Pancreas (tissue), 10 donors: ENCODE measurements at regions not wholly inside any gene's neighbourhood (a gene's known extent, or its start where the extent isn't known, plus 50 kb on each side); places are given as distances from the start of the nearest gene placed in this dataset.

Source experiments
- ATAC-seq, 4 donors: fragments of 200-7000 bp; cut with Tn5 transposase; one replicate each; pipeline versions ENCODE4 v1.8.0 to v1.9.1; 2020; ENCODE audit warnings: mild to moderate bottlenecking in 4 of 4, moderate library complexity in 4 of 4
- DNase-seq, 6 donors: peaks; one replicate each; pipeline ENCODE4 v3.0.0-alpha.2; 2020
- FAIRE-seq: peaks from 2 replicates; lab custom pipeline; 2012; peaks lifted over from hg19 to GRCh38; lab: Jason Lieb, UNC
- H3K27ac ChIP-seq, 4 donors: fragments of 200-600 bp; sonication (generic); 1 replicate in 3 of 4; 2 replicates in 1 of 4; pipeline versions ENCODE4 v1.5.0 to v1.8.0; 2020
- H3K27me3 ChIP-seq, 4 donors: fragments of 200-600 bp; one replicate each; pipeline ENCODE4 v1.8.0; 2021
- H3K36me3 ChIP-seq, 3 donors: fragments of 200-600 bp; sonication (generic) in 1 of 3; one replicate each; pipeline versions ENCODE4 v1.5.0 to v1.8.0; 2020 to 2021
- H3K4me1 ChIP-seq, 3 donors: fragments of 200-600 bp; one replicate each; pipeline ENCODE4 v1.8.0; 2021
- H3K4me3 ChIP-seq, 4 donors: fragments of 200-600 bp; sonication (generic) in 2 of 4; one replicate each; pipeline versions ENCODE4 v1.5.0 to v1.8.0; 2020 to 2021
- H3K9me3 ChIP-seq, 4 donors: fragments of 200-600 bp; one replicate each; pipeline ENCODE4 v1.8.0; 2021
- CTCF ChIP-seq, 4 donors: fragments of 200-600 bp; sonication (generic) in 3 of 4; IDR thresholded peaks; one replicate each; pipeline versions ENCODE4 v1.5.0 to v1.8.0; 2021; ENCODE audit warnings: antibody characterized with exemption in 4 of 4
- WGBS, 2 donors: extraction: QIAGEN DNeasy Blood & Tissue Kit; methylation state at CpG; one replicate each; pipeline ENCODE4 v1.1.7; 2013; 5-methylcytosine and 5-hydroxymethylcytosine counted together
- intact Hi-C, 3 donors: fragments of 100-400 bp; cut with DNase I; formaldehyde crosslinking; loops; one replicate each; pipeline versions ENCODE4 v1.11.1 to v1.14.2; 2022
- donor health status: healthy with polysubstance abuse.
- donor health status: DM: no; HTN: no; CAD: no; lungs with moderate emphysema.
- donor health status: DM: no; HTN: no; CAD: no.
- donor health status: control.
- donor health status: control.
- donor health status: Bipolar disorder and iron deficiency.
- donor health status: DM: yes; HTN: yes; CAD: no.
- donor health status: DM: no; HTN: no; CAD: no.
- donor health status: DM: no; HTN: no; CAD: no.
- donor health status: DM: yes; HTN: yes; CAD: no.

- Histone ChIP-seq H3K4me3 (no peak overlapping the region), H3K9me3 (no peaks in the 10 kb centered on the region), H3K27me3 (no peaks in the 10 kb centered on the region), H3K4me1 (no peaks in the 10 kb centered on the region), H3K36me3 (no peaks in the 10 kb centered on the region), H3K27ac (no peak overlapping the region)
- ATAC-seq (no peak), DNase-seq (no peak), FAIRE-seq (no peak)
- TF ChIP-seq CTCF (IDR thresholded peaks at IDR 0.05), result no peak
- 69 to 74% methylated on average over 6 of the region's 6 CpGs for WGBS, 2 donors
- intact Hi-C loops, result no loop called here
Measured at GRCh38 chr1:29459620-29459945, 223.3 kb downstream of the PTPRU start.

GRCh38 chr1:29458737-29459619 is 222.7 kb downstream of the PTPRU start:
- intact Hi-C loops, result no loop called here
- Histone ChIP-seq H3K27me3 (no peaks in the 10 kb centered on the region), H3K4me1 (no peaks in the 10 kb centered on the region), H3K9me3 (no peaks in the 10 kb centered on the region), H3K36me3 (no peaks in the 10 kb centered on the region), H3K27ac (no peak overlapping the region), H3K4me3 (no peak overlapping the region)
- ATAC-seq, result no peak
- no peak for TF ChIP-seq CTCF (IDR thresholded peaks at IDR 0.05)
- 68 to 71% methylated on average over 8 of the region's 8 CpGs for WGBS, 2 donors
- FAIRE-seq, result no peak
- DNase-seq, result no peak

- no peak for TF ChIP-seq CTCF (IDR thresholded peaks at IDR 0.05)
- WGBS, 2 donors, result 58 to 67% methylated on average over 8 of the region's 8 CpGs
- no peaks in the 10 kb centered on the region for H3K4me1 ChIP-seq
- DNase-seq (no peak), FAIRE-seq (no peak), ATAC-seq (no peak)
- intact Hi-C loops, result no loop called here
- no peaks in the 10 kb centered on the region for H3K36me3 ChIP-seq
- H3K9me3 ChIP-seq, result no peaks in the 10 kb centered on the region
- H3K27me3 ChIP-seq, result no peaks in the 10 kb centered on the region
- no peak overlapping the region for H3K27ac ChIP-seq
- no peak overlapping the region for H3K4me3 ChIP-seq
Measured at GRCh38 chr1:29457496-29458368, 221.4 kb downstream of the PTPRU start.

GRCh38 chr1:29456685-29457435 is 220.5 kb downstream of the PTPRU start:
- TF ChIP-seq CTCF (IDR thresholded peaks at IDR 0.05), result no peak
- intact Hi-C loops, result no loop called here
- no peak overlapping the region for H3K4me3 ChIP-seq
- no peak for FAIRE-seq
- ATAC-seq, result no peak
- no peaks in the 10 kb centered on the region for H3K9me3 ChIP-seq
- no peaks in the 10 kb centered on the region for H3K4me1 ChIP-seq
- WGBS, 2 donors, result 69 to 74% methylated on average over 4 of the region's 4 CpGs
- no peak overlapping the region for H3K27ac ChIP-seq
- no peak for DNase-seq
- no peaks in the 10 kb centered on the region for H3K36me3 ChIP-seq
- no peaks in the 10 kb centered on the region for H3K27me3 ChIP-seq
